ENCODE measurements at regions not wholly inside any gene's neighbourhood (a gene's known extent, or its start where the extent isn't known, plus 50 kb on each side); places are given as distances from the start of the nearest gene placed in this dataset.

DNA sequence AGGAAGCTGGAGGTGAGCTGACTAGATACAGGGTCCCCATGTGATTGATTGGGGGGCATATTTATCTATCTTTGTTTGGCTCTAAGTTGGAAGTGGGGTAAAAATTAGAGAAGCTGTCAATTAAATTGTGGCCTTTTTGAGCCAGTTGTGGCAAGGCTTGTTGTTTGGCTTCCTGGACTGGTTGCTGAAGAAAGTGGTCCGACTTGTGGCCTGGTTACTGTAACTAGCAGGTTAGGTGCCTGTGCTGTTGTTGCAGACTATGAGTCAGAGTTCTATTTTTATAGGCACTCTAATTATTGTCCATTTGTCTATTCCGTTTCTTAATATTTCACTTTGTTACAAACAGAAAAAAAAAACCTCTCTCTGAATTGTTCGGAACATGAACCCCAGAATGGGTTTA is 129.1 kb upstream of the CNTN6 start:
- Mint-ChIP-seq H3K36me3 (ENCODE audit: low read depth) (no peaks in the 10 kb centered on the region), H3K27me3 (ENCODE audit: insufficient read depth) (no peaks in the 10 kb centered on the region), H3K27ac (no peak overlapping the region), H3K4me1 (peaks cover 11% of the 10 kb centered on the region), H3K4me3 (no peak overlapping the region), H3K9me3 (peaks cover 13% of the 10 kb centered on the region)
- Histone ChIP-seq H3K9ac (ENCODE audit: extremely low read depth, low read length, poor library complexity, severe bottlenecking) (no peak overlapping the region), H3K27me3 (ENCODE audit: control insufficient read depth, insufficient read depth, low read length, poor library complexity, severe bottlenecking) (no peaks in the 10 kb centered on the region), H3K4me3 (ENCODE audit: low read length) (no peak overlapping the region), H3K9me3 (ENCODE audit: control insufficient read depth, low read length) (peaks cover 73% of the 10 kb centered on the region), H3K27ac (ENCODE audit: low read depth, low read length) (no peak overlapping the region), H3K36me3 (ENCODE audit: control insufficient read depth, insufficient read depth, low read length) (no peaks in the 10 kb centered on the region), H3K4me1 (ENCODE audit: control insufficient read depth, insufficient read depth, low read length) (no peaks in the 10 kb centered on the region)
- WGBS, 2 experiments (ENCODE audit: insufficient coverage in 1 of 2, insufficient read length in 1 of 2), result 80 to 91% methylated on average over 1 to 3 of the region's 3 CpGs
- no peak for DNase-seq
- TF ChIP-seq, protein P1, sequence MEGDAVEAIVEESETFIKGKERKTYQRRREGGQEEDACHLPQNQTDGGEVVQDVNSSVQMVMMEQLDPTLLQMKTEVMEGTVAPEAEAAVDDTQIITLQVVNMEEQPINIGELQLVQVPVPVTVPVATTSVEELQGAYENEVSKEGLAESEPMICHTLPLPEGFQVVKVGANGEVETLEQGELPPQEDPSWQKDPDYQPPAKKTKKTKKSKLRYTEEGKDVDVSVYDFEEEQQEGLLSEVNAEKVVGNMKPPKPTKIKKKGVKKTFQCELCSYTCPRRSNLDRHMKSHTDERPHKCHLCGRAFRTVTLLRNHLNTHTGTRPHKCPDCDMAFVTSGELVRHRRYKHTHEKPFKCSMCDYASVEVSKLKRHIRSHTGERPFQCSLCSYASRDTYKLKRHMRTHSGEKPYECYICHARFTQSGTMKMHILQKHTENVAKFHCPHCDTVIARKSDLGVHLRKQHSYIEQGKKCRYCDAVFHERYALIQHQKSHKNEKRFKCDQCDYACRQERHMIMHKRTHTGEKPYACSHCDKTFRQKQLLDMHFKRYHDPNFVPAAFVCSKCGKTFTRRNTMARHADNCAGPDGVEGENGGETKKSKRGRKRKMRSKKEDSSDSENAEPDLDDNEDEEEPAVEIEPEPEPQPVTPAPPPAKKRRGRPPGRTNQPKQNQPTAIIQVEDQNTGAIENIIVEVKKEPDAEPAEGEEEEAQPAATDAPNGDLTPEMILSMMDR (conservative IDR thresholded peaks at IDR 0.05), result no peak

DNA sequence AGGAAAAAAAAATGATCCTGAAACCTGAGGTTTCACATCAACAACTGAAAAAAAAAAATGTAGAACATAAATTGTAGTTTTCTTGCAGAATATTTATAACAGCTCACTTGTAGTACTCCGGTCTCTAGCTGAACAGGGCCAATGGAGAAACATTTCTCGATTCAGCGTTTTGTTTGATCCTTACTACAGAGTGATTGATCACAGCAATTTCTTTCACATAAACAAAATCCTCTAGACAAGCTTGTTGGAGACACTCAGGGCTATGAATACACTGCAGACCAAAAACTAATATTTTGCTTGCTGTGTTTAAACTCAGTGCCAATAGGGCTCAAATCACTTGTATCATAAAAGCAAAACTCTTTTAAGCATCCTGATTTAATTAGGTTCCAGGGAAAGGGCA is 127.0 kb upstream of the CNTN6 start:
- TF ChIP-seq, protein P1 (conservative IDR thresholded peaks at IDR 0.05), result no peak
- Histone ChIP-seq H3K36me3 (ENCODE audit: control insufficient read depth, insufficient read depth, low read length) (no peaks in the 10 kb centered on the region), H3K4me3 (ENCODE audit: low read length) (no peak overlapping the region), H3K27ac (ENCODE audit: low read depth, low read length) (no peak overlapping the region), H3K27me3 (ENCODE audit: control insufficient read depth, insufficient read depth, low read length, poor library complexity, severe bottlenecking) (no peaks in the 10 kb centered on the region), H3K4me1 (ENCODE audit: control insufficient read depth, insufficient read depth, low read length) (no peaks in the 10 kb centered on the region), H3K9me3 (ENCODE audit: control insufficient read depth, low read length) (peaks cover 74% of the 10 kb centered on the region), H3K9ac (ENCODE audit: extremely low read depth, low read length, poor library complexity, severe bottlenecking) (no peak overlapping the region)
- Mint-ChIP-seq H3K4me1 (no peaks in the 10 kb centered on the region), H3K27me3 (ENCODE audit: insufficient read depth) (no peaks in the 10 kb centered on the region), H3K9me3 (peaks cover 7% of the 10 kb centered on the region), H3K4me3 (no peak overlapping the region), H3K36me3 (ENCODE audit: low read depth) (no peaks in the 10 kb centered on the region), H3K27ac (no peak overlapping the region)
- 82 to 88% methylated on average over 3 of the region's 3 CpGs for WGBS, 2 experiments (ENCODE audit: insufficient coverage in 1 of 2, insufficient read length in 1 of 2)
- DNase-seq, result no peak

DNA sequence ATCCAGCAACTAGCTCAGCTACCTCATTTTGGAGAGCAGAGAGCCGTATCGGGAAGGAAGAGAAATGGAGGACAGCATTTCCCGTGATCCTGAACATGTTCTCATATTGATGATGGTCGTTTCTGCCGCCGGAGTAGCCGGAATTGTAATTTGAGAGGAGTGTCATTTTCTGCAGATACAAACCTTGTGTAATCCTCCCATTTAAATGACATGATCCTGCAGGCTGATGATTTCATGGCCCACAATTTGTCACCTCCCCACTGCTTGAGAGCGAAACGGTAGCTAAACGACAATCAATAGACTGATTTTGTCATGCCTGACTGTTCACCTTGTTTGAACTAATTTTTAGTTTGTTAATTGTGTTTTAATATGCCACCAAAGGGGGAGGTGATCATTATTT is 126.5 kb upstream of the CNTN6 start:
- no peak for DNase-seq
- Mint-ChIP-seq H3K4me3 (no peak overlapping the region), H3K9me3 (peaks cover 8% of the 10 kb centered on the region), H3K27me3 (ENCODE audit: insufficient read depth) (no peaks in the 10 kb centered on the region), H3K36me3 (ENCODE audit: low read depth) (no peaks in the 10 kb centered on the region), H3K4me1 (no peaks in the 10 kb centered on the region), H3K27ac (no peak overlapping the region)
- Histone ChIP-seq H3K9me3 (ENCODE audit: control insufficient read depth, low read length) (peaks cover 79% of the 10 kb centered on the region), H3K9ac (ENCODE audit: extremely low read depth, low read length, poor library complexity, severe bottlenecking) (no peak overlapping the region), H3K36me3 (ENCODE audit: control insufficient read depth, insufficient read depth, low read length) (no peaks in the 10 kb centered on the region), H3K27ac (ENCODE audit: low read depth, low read length) (no peak overlapping the region), H3K27me3 (ENCODE audit: control insufficient read depth, insufficient read depth, low read length, poor library complexity, severe bottlenecking) (no peaks in the 10 kb centered on the region), H3K4me1 (ENCODE audit: control insufficient read depth, insufficient read depth, low read length) (no peaks in the 10 kb centered on the region), H3K4me3 (ENCODE audit: low read length) (no peak overlapping the region)
- TF ChIP-seq, protein P1 (conservative IDR thresholded peaks at IDR 0.05), result no peak
- WGBS, 2 experiments (ENCODE audit: insufficient coverage in 1 of 2, insufficient read length in 1 of 2), result 86 to 95% methylated on average over 7 to 10 of the region's 10 CpGs
